ENCODE measurements at regions not wholly inside any gene's neighbourhood (a gene's known extent, or its start where the extent isn't known, plus 50 kb on each side); places are given as distances from the start of the nearest gene placed in this dataset.

GRCh38 chr11:104649002-104649401 is 249.3 kb downstream of the CASP12 start:
- TF ChIP-seq CTCF (conservative IDR thresholded peaks at IDR 0.05 in 1 of 2, IDR thresholded peaks at IDR 0.05 in 1 of 2; ENCODE audit: extremely low read depth in 1 of 2, insufficient read depth in 1 of 2, low read depth in 1 of 2, low read length in 2 of 2), result no peak
- no peak for TF ChIP-seq EZH2 (IDR thresholded peaks at IDR 0.05; ENCODE audit: borderline replicate concordance, low read length)
